H1 (cell line): ENCODE measurements at regions not wholly inside any gene's neighbourhood (a gene's known extent, or its start where the extent isn't known, plus 50 kb on each side); places are given as distances from the start of the nearest gene placed in this dataset.

ENCODE experiments used
- ASH2L ChIP-seq: fragments of 200-600, 300-600 bp; sonication (generic); IDR thresholded peaks from one replicate; pipeline ENCODE4 v1.7.1; 2017; ENCODE audit warnings: low read length
- CHD2 ChIP-seq: IDR thresholded peaks from 2 replicates; pipeline ENCODE4 v1.6.1; 2012; ENCODE audit warnings: low read length, improper control_type of control experiment
- EZH2 ChIP-seq: fragments of 200-600 bp; sonication (generic); IDR thresholded peaks from 2 replicates; pipeline ENCODE4 v1.7.1; 2012; ENCODE audit warnings: low read depth, mild to moderate bottlenecking, moderate library complexity, low read length, inconsistent platforms; ENCODE audit not compliant: severe bottlenecking
- JUN ChIP-seq: IDR thresholded peaks from 2 replicates; pipeline ENCODE4 v1.6.1; 2011; ENCODE audit warnings: low read depth, mild to moderate bottlenecking, improper control_type of control experiment, low read length
- POLR2A ChIP-seq, 2 experiments: IDR thresholded peaks; 1 replicate in 1 of 2; 2 replicates in 1 of 2; pipeline ENCODE4 v1.6.1; 2011; ENCODE audit warnings: low read depth in 2 of 2, low read length in 2 of 2, mild to moderate bottlenecking in 2 of 2; ENCODE audit errors: control extremely low read depth in 1 of 2
- POLR2AphosphoS5 ChIP-seq: IDR thresholded peaks from 2 replicates; pipeline ENCODE4 v1.6.1; 2011; ENCODE audit warnings: low read depth, low read length
- RBBP5 ChIP-seq: IDR thresholded peaks from 2 replicates; pipeline ENCODE4 v1.7.1; 2012; ENCODE audit warnings: low read depth, mild to moderate bottlenecking, inconsistent platforms, low read length, moderate library complexity, borderline replicate concordance
- SIRT6 ChIP-seq: IDR thresholded peaks from one replicate; pipeline ENCODE4 v1.7.1; 2012; ENCODE audit warnings: low read length, inconsistent platforms
- SUZ12 ChIP-seq: fragments of 200-600 bp; sonication (generic); IDR thresholded peaks from 2 replicates; pipeline ENCODE4 v1.6.1; 2012; ENCODE audit warnings: mild to moderate bottlenecking, inconsistent platforms, low read length, moderate library complexity, mixed read lengths
- TAF1 ChIP-seq: IDR thresholded peaks from 2 replicates; pipeline ENCODE4 v1.6.1; 2011; ENCODE audit warnings: mild to moderate bottlenecking, low read depth, low read length
- YY1 ChIP-seq: IDR thresholded peaks from 2 replicates; pipeline ENCODE4 v1.6.1; 2011; ENCODE audit warnings: low read depth, mild to moderate bottlenecking, low read length
- TF ChIP-seq, protein P1 (sequence below), 3 experiments: IDR thresholded peaks; 1 replicate in 2 of 3; 2 replicates in 1 of 3; pipeline versions ENCODE4 v1.5.1 to v1.6.1; 2011; ENCODE audit warnings: low read length in 3 of 3, mild to moderate bottlenecking in 3 of 3, inconsistent platforms in 2 of 3, low read depth in 1 of 3, moderate library complexity in 1 of 3; ENCODE audit not compliant: insufficient read depth in 1 of 3; ENCODE audit errors: control extremely low read depth in 1 of 3
- TF ChIP-seq, protein P2 (sequence below): IDR thresholded peaks from 2 replicates; pipeline ENCODE4 v1.6.1; 2012; ENCODE audit warnings: low read length, inconsistent platforms
- TF ChIP-seq, protein P3 (sequence below): IDR thresholded peaks from 2 replicates; pipeline ENCODE4 v1.6.1; 2011; ENCODE audit warnings: low read length, improper control_type of control experiment

DNA sequence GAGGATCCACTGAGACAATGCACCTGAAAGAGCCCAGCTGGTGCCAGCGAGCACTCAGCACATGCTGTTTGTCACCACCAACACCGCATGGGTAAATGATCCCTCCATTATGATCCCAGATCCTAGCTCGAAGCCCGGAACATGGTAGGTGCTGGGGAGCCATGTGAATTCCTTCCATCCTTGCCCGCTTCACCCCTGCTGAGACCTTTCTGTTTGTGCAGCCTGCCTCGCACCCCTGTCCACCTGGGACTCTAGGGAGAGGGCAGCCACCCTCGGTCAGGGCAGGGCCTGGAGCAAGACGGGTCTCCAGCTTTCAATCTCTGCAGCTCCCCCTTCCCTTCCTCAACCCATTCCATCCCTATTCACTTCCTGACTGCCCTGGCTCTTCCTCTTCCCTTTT is 116.2 kb upstream of the ALX4 start:
- TF ChIP-seq POLR2A (IDR thresholded peaks at IDR 0.05; ENCODE audit: control extremely low read depth in 1 of 2, low read depth in 2 of 2, low read length in 2 of 2) (no peak), CHD2 (no peak), YY1 (no peak), EZH2 (no peak), POLR2AphosphoS5 (no peak), RBBP5 (no peak), SIRT6 (no peak), TAF1 (no peak), ASH2L (no peak), SUZ12 (no peak), JUN (no peak)
- TF ChIP-seq, protein P1, sequence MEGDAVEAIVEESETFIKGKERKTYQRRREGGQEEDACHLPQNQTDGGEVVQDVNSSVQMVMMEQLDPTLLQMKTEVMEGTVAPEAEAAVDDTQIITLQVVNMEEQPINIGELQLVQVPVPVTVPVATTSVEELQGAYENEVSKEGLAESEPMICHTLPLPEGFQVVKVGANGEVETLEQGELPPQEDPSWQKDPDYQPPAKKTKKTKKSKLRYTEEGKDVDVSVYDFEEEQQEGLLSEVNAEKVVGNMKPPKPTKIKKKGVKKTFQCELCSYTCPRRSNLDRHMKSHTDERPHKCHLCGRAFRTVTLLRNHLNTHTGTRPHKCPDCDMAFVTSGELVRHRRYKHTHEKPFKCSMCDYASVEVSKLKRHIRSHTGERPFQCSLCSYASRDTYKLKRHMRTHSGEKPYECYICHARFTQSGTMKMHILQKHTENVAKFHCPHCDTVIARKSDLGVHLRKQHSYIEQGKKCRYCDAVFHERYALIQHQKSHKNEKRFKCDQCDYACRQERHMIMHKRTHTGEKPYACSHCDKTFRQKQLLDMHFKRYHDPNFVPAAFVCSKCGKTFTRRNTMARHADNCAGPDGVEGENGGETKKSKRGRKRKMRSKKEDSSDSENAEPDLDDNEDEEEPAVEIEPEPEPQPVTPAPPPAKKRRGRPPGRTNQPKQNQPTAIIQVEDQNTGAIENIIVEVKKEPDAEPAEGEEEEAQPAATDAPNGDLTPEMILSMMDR (IDR thresholded peaks at IDR 0.05; ENCODE audit: control extremely low read depth in 1 of 3, insufficient read depth in 1 of 3, low read depth in 1 of 3, low read length in 3 of 3) = no peak
- TF ChIP-seq, protein P2, sequence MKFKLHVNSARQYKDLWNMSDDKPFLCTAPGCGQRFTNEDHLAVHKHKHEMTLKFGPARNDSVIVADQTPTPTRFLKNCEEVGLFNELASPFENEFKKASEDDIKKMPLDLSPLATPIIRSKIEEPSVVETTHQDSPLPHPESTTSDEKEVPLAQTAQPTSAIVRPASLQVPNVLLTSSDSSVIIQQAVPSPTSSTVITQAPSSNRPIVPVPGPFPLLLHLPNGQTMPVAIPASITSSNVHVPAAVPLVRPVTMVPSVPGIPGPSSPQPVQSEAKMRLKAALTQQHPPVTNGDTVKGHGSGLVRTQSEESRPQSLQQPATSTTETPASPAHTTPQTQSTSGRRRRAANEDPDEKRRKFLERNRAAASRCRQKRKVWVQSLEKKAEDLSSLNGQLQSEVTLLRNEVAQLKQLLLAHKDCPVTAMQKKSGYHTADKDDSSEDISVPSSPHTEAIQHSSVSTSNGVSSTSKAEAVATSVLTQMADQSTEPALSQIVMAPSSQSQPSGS = no peak
- TF ChIP-seq, protein P3, sequence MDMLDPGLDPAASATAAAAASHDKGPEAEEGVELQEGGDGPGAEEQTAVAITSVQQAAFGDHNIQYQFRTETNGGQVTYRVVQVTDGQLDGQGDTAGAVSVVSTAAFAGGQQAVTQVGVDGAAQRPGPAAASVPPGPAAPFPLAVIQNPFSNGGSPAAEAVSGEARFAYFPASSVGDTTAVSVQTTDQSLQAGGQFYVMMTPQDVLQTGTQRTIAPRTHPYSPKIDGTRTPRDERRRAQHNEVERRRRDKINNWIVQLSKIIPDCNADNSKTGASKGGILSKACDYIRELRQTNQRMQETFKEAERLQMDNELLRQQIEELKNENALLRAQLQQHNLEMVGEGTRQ = no peak
